ENCODE measurements at regions not wholly inside any gene's neighbourhood (a gene's known extent, or its start where the extent isn't known, plus 50 kb on each side); places are given as distances from the start of the nearest gene placed in this dataset.

DNA sequence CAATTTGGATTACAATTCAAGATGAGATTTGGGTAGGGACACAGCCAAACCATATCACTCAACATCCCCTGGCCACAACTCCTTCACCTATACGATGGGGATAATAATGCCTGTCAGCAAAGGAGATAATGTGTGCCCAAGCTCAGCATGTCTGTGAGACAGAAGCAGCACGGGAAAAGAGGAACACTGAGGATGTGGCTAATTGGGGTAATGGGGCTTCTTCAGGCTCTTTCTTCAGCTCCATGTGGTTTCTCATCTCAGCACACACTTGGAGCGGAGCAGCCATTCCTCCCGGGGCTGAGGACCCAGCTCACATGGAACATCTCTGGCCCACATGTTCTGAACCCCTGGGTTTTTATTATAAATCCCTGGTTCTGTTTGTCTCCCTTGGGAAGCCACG lies 136.0 kb upstream of the NAMPT start:
- no peak for DNase-seq
- no peaks in the 10 kb centered on the region for H3K4me1 ChIP-seq
- no peaks in the 10 kb centered on the region for H3K9me3 ChIP-seq
- no peak for TF ChIP-seq CTCF (IDR thresholded peaks at IDR 0.05; ENCODE audit: low read depth, low read length)
- H3K4me3 ChIP-seq (ENCODE audit: low read depth, low read length), result no peak overlapping the region
- no peaks in the 10 kb centered on the region for H3K27me3 ChIP-seq
- no peaks in the 10 kb centered on the region for H3K36me3 ChIP-seq

DNA sequence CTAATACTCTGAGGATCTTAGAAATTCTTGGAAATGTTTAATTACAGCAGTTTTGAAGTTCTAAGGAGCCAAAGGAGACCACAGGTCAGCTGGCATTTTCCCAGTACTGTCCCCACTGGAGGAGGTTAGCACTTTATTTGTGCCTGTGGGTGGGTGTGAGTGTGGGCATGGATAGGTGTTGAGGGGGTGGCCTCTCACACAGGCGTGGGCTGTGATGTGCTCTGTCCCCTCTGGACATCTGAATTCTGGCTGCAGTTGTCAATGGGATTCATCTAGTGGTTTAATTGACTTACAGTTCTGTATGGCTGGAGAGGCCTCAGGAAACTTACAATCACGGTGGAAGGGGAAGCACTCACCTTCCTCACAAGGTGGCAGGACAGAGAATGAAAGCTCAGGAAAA lies 135.4 kb upstream of the NAMPT start:
- TF ChIP-seq CTCF (IDR thresholded peaks at IDR 0.05; ENCODE audit: low read depth, low read length), result no peak
- Histone ChIP-seq H3K4me3 (ENCODE audit: low read depth, low read length) (no peak overlapping the region), H3K36me3 (no peaks in the 10 kb centered on the region), H3K9me3 (no peaks in the 10 kb centered on the region), H3K27me3 (0 out of 2 replicates have a peak, but pooled peaks cover 1% of the 10 kb centered on the region), H3K4me1 (no peaks in the 10 kb centered on the region)
- DNase-seq, result no peak

DNA sequence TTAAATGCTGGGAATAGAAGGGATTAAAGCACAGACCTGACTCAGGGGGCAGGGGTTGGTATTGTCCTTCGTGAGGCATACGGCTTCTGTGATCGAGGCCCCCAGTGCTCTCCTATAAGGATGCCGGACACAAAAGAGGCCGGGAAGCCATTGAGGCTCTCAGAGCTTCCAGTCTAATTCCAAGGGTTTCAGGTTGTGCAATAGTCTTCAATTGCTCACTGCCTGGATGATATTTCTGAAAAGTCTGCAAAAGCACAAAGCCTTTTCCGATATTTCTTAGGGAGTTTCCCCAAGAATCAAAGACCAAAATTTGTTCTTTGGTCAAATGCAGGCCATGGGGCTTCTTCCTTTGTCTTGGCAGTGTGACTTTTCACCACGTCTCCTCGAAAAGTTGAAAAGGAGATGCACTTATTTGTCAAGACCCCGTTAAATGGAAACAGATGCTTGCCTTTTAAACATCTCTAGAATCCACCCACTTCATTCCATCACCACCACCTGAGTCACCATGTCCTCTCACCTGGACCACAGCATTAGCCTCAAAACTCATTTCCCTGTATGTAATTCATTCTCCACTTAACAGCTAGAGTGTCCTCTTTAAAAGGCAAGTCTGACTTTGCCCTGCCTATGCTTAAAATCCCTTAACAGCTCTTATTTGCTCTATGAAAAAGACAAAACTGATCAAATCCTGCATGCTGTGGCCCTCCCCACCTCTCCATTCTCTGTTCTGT lies 134.8 kb upstream of the NAMPT start:
- no peak for DNase-seq
- H3K4me3 ChIP-seq (ENCODE audit: low read depth, low read length), result no peak overlapping the region
- H3K27me3 ChIP-seq, result 0 out of 2 replicates have a peak, but pooled peaks cover 3% of the 10 kb centered on the region
- no peaks in the 10 kb centered on the region for H3K36me3 ChIP-seq
- H3K9me3 ChIP-seq, result no peaks in the 10 kb centered on the region
- no peaks in the 10 kb centered on the region for H3K4me1 ChIP-seq
- no peak for TF ChIP-seq CTCF (IDR thresholded peaks at IDR 0.05; ENCODE audit: low read depth, low read length)

- DNase-seq, result no peak
- Histone ChIP-seq H3K4me3 (ENCODE audit: low read depth, low read length) (no peak overlapping the region), H3K36me3 (no peaks in the 10 kb centered on the region), H3K4me1 (no peaks in the 10 kb centered on the region), H3K27me3 (0 out of 2 replicates have a peak, but pooled peaks cover 3% of the 10 kb centered on the region), H3K9me3 (no peaks in the 10 kb centered on the region)
- TF ChIP-seq CTCF (IDR thresholded peaks at IDR 0.05; ENCODE audit: low read depth, low read length), result no peak
These were observed 133.7 kb upstream of the NAMPT start for GRCh38 chr7:106418526-106418925.

- TF ChIP-seq CTCF (IDR thresholded peaks at IDR 0.05; ENCODE audit: low read depth, low read length), result no peak
- no peaks in the 10 kb centered on the region for H3K36me3 ChIP-seq
- no peaks in the 10 kb centered on the region for H3K4me1 ChIP-seq
- no peaks in the 10 kb centered on the region for H3K9me3 ChIP-seq
- H3K27me3 ChIP-seq, result peaks cover 3% of the 10 kb centered on the region; the same call in 1 of the 2 replicates
- H3K4me3 ChIP-seq (ENCODE audit: low read depth, low read length), result no peak overlapping the region
- no peak for DNase-seq
These were observed 133.3 kb upstream of the NAMPT start for GRCh38 chr7:106418094-106418493.

DNA sequence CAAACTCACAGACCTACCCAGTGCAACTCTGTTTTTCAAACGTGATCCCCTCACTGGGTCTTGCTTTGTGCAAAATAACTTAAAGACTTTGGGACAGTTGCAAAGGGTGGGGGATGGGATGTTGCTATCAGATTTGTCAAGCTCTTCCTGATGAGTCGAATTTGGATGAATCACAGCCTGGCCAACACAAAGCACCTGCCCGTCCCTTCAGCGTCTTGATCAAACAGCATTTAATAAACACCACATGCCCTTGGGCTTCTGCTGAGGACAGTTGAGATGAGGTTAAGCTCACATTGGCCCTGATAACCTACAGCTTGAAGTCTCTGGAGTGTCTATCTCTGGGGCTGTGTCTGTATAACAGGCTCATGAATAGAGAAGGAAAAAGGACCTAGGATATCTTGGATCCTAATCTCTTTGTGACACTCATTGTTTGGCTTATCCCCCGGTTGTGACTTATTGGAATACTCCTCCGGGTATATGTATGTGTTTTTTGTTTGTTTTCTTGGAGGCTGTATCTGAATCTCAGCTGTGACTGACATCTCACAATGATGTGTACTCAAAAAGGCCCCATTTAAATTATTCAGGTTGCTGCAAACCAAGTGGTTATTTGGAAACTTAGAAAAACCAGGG lies 132.6 kb upstream of the NAMPT start:
- no peaks in the 10 kb centered on the region for H3K4me1 ChIP-seq
- DNase-seq, result no peak
- no peak overlapping the region for H3K4me3 ChIP-seq (ENCODE audit: low read depth, low read length)
- no peak for TF ChIP-seq CTCF (IDR thresholded peaks at IDR 0.05; ENCODE audit: low read depth, low read length)
- peaks cover 5% of the 10 kb centered on the region; the same call in 1 of the 2 replicates for H3K27me3 ChIP-seq
- no peaks in the 10 kb centered on the region for H3K9me3 ChIP-seq
- no peaks in the 10 kb centered on the region for H3K36me3 ChIP-seq
